ENCODE measurements at regions not wholly inside any gene's neighbourhood (a gene's known extent, or its start where the extent isn't known, plus 50 kb on each side); places are given as distances from the start of the nearest gene placed in this dataset.

GRCh38 chr4:110962616-110963015 is 339.7 kb upstream of the PITX2 start:
- ATAC-seq: no peak
- H3K27ac ChIP-seq (ENCODE audit: extremely low read depth, low read depth, low read length): no peak overlapping the region
- DNase-seq (ENCODE audit: extremely low read depth in 1 of 4, low spot score in 3 of 4): no peak
- intact Hi-C loops (cut with micrococcal nuclease) (no loop called here), in situ Hi-C loops (cut with MboI) (no loop called here)
- H2AFZ ChIP-seq (ENCODE audit: low read depth, low read length): no peak overlapping the region
- H3K4me1 ChIP-seq (replicated peaks in 1 of 2; ENCODE audit: control insufficient read depth in 2 of 2, insufficient read depth in 2 of 2, low read length in 2 of 2): no peaks in the 10 kb centered on the region
- ChIA-PET CTCF (ENCODE audit: low intra/inter-chr PET ratio) (no interaction called here), POLR2A (no interaction called here)
- H3K4me2 ChIP-seq (ENCODE audit: insufficient read depth, low read length): no peak overlapping the region
- H3K9me1 ChIP-seq (ENCODE audit: control insufficient read depth, insufficient read depth, low read length): no peaks in the 10 kb centered on the region
- no peak for FAIRE-seq
- H3K27me3 ChIP-seq (ENCODE audit: control insufficient read depth in 2 of 2, insufficient read depth in 2 of 2, low read length in 2 of 2): no peaks in the 10 kb centered on the region
- WGBS (ENCODE audit: insufficient coverage, low coverage, missing lambda C conversion rate): 0% methylated on average over 3 of the region's 3 CpGs
- no peaks in the 10 kb centered on the region for H4K20me1 ChIP-seq (replicated peaks; ENCODE audit: control insufficient read depth, insufficient read depth, low read length)
- no peaks in the 10 kb centered on the region for H3K9me3 ChIP-seq (replicated peaks; ENCODE audit: control insufficient read depth, insufficient read depth, low read depth, low read length)
- H3K9ac ChIP-seq (ENCODE audit: insufficient read depth in 1 of 2, low read depth in 2 of 2, low read length in 2 of 2): no peak overlapping the region
- BruUV-seq (replicated peaks): no TSS peak
- H3K4me3 ChIP-seq: no peak overlapping the region
- no peaks in the 10 kb centered on the region for H3K79me2 ChIP-seq (ENCODE audit: control insufficient read depth, insufficient read depth, low read length)
- H3K36me3 ChIP-seq (ENCODE audit: control insufficient read depth, insufficient read depth, low read length): no peaks in the 10 kb centered on the region
- TF ChIP-seq FOXA3 (CRISPR knock-in tag; conservative IDR thresholded peaks at IDR 0.05 in 1 of 2, IDR thresholded peaks at IDR 0.05 in 1 of 2) (no peak), RCOR1 (IDR thresholded peaks at IDR 0.05; ENCODE audit: borderline replicate concordance in 1 of 2, low read depth in 2 of 2, low read length in 2 of 2) (no peak), ZBTB40 (IDR thresholded peaks at IDR 0.05) (no peak), ZBTB40 (CRISPR knock-in tag; IDR thresholded peaks at IDR 0.05) (no peak), VEZF1 (CRISPR knock-in tag; IDR thresholded peaks at IDR 0.05) (no peak), ZNF512 (tag; IDR thresholded peaks at IDR 0.05) (no peak), GTF2E2 (tag; IDR thresholded peaks at IDR 0.05) (no peak), PATZ1 (CRISPR knock-in tag; IDR thresholded peaks at IDR 0.05; ENCODE audit: borderline replicate concordance) (no peak)
